Upper lobe of left lung (tissue), 4 donors: ENCODE measurements at regions not wholly inside any gene's neighbourhood (a gene's known extent, or its start where the extent isn't known, plus 50 kb on each side); places are given as distances from the start of the nearest gene placed in this dataset.

Source experiments
- EP300 ChIP-seq, 4 donors: sonication (generic); formaldehyde crosslinking; IDR thresholded peaks; one replicate each; pipeline ENCODE4 v1.5.1; 2017; ENCODE audit warnings: antibody characterized with exemption in 4 of 4, control low read depth in 2 of 4
- POLR2A ChIP-seq, 4 donors: fragments of 450-650 bp; IDR thresholded peaks; one replicate each; pipeline ENCODE4 v1.5.1; 2016 to 2017; ENCODE audit warnings: antibody characterized with exemption in 4 of 4, mild to moderate bottlenecking in 2 of 4
- POLR2AphosphoS5 ChIP-seq, 2 donors: sonication (generic); formaldehyde crosslinking; IDR thresholded peaks; one replicate each; pipeline ENCODE4 v1.5.1; 2017; ENCODE audit warnings: antibody characterized with exemption in 2 of 2
- TF ChIP-seq, protein P1 (sequence below), 6 experiments: fragments of 450-650 bp in 4 of 6; fragments of 200-600 bp in 2 of 6; sonication (generic) in 2 of 6; IDR thresholded peaks; one replicate each; pipeline ENCODE4 v1.5.1; 2016 to 2019; ENCODE audit warnings: antibody characterized with exemption in 6 of 6

DNA sequence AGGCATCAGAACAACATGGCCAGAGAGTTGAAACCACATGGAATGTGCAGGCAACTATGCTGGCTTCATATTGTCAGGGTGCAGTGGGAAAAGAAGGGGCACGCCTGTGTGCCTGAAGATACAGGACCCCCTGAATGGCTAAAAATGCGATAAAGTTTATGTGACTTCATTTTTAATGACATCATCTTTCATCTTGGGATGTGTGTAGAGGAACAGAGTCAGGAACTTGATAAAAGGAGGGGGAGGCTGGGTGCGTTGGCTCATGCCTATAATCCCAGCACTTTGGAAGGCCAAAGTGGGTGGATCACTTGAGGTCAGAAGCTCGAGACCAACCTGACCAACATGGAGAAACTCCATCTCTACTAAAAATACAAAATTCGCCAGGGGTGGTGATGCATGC lies 872.6 kb downstream of the TDRD15 start:
- TF ChIP-seq POLR2AphosphoS5 (IDR thresholded peaks at IDR 0.05): no peak
- no peak for TF ChIP-seq EP300 (IDR thresholded peaks at IDR 0.05)
- TF ChIP-seq, protein P1, sequence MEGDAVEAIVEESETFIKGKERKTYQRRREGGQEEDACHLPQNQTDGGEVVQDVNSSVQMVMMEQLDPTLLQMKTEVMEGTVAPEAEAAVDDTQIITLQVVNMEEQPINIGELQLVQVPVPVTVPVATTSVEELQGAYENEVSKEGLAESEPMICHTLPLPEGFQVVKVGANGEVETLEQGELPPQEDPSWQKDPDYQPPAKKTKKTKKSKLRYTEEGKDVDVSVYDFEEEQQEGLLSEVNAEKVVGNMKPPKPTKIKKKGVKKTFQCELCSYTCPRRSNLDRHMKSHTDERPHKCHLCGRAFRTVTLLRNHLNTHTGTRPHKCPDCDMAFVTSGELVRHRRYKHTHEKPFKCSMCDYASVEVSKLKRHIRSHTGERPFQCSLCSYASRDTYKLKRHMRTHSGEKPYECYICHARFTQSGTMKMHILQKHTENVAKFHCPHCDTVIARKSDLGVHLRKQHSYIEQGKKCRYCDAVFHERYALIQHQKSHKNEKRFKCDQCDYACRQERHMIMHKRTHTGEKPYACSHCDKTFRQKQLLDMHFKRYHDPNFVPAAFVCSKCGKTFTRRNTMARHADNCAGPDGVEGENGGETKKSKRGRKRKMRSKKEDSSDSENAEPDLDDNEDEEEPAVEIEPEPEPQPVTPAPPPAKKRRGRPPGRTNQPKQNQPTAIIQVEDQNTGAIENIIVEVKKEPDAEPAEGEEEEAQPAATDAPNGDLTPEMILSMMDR (IDR thresholded peaks at IDR 0.05): no peak
- TF ChIP-seq POLR2A (IDR thresholded peaks at IDR 0.05): no peak
